ENCODE measurements at regions not wholly inside any gene's neighbourhood (a gene's known extent, or its start where the extent isn't known, plus 50 kb on each side); places are given as distances from the start of the nearest gene placed in this dataset.

DNA sequence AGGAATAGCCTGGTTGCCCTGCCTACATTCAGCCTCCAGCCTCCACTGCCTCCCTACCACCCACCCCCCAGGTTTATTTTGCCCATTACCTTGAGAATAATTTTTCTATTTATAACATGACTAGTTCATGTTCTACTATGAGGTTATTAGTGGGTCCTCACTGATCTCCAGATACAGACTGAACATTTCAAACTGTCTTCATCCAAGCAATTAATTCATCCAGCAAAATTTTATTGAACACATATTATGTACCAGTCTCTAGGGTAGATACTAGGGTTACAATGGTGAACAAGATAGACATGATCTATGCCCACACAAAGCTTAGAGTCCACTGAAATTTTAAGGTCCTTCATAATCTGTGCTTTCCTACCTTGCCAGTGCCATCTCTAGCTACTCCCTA lies 51.6 kb upstream of the FHIP2A start:
- TF ChIP-seq, protein P1, sequence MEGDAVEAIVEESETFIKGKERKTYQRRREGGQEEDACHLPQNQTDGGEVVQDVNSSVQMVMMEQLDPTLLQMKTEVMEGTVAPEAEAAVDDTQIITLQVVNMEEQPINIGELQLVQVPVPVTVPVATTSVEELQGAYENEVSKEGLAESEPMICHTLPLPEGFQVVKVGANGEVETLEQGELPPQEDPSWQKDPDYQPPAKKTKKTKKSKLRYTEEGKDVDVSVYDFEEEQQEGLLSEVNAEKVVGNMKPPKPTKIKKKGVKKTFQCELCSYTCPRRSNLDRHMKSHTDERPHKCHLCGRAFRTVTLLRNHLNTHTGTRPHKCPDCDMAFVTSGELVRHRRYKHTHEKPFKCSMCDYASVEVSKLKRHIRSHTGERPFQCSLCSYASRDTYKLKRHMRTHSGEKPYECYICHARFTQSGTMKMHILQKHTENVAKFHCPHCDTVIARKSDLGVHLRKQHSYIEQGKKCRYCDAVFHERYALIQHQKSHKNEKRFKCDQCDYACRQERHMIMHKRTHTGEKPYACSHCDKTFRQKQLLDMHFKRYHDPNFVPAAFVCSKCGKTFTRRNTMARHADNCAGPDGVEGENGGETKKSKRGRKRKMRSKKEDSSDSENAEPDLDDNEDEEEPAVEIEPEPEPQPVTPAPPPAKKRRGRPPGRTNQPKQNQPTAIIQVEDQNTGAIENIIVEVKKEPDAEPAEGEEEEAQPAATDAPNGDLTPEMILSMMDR (IDR thresholded peaks at IDR 0.05), result no peak
- TF ChIP-seq, protein P2, sequence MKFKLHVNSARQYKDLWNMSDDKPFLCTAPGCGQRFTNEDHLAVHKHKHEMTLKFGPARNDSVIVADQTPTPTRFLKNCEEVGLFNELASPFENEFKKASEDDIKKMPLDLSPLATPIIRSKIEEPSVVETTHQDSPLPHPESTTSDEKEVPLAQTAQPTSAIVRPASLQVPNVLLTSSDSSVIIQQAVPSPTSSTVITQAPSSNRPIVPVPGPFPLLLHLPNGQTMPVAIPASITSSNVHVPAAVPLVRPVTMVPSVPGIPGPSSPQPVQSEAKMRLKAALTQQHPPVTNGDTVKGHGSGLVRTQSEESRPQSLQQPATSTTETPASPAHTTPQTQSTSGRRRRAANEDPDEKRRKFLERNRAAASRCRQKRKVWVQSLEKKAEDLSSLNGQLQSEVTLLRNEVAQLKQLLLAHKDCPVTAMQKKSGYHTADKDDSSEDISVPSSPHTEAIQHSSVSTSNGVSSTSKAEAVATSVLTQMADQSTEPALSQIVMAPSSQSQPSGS (CRISPR knock-in tag; IDR thresholded peaks at IDR 0.05; ENCODE audit: borderline replicate concordance, low read depth), result no peak
- TF ChIP-seq RELA (CRISPR knock-in tag; IDR thresholded peaks at IDR 0.05; ENCODE audit: borderline replicate concordance) (no peak), SMAD3 (CRISPR knock-in tag; IDR thresholded peaks at IDR 0.05; ENCODE audit: borderline replicate concordance) (no peak), SMAD4 (CRISPR knock-in tag; IDR thresholded peaks at IDR 0.05) (no peak), FOXJ3 (CRISPR knock-in tag; IDR thresholded peaks at IDR 0.05; ENCODE audit: borderline replicate concordance) (no peak), ETV6 (CRISPR knock-in tag; IDR thresholded peaks at IDR 0.05) (no peak)
- TF ChIP-seq, protein P3, sequence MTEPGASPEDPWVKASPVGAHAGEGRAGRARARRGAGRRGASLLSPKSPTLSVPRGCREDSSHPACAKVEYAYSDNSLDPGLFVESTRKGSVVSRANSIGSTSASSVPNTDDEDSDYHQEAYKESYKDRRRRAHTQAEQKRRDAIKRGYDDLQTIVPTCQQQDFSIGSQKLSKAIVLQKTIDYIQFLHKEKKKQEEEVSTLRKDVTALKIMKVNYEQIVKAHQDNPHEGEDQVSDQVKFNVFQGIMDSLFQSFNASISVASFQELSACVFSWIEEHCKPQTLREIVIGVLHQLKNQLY (CRISPR knock-in tag; IDR thresholded peaks at IDR 0.05), result no peak
- TF ChIP-seq, protein P4, sequence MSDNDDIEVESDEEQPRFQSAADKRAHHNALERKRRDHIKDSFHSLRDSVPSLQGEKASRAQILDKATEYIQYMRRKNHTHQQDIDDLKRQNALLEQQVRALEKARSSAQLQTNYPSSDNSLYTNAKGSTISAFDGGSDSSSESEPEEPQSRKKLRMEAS (CRISPR knock-in tag; IDR thresholded peaks at IDR 0.05), result no peak
- TF ChIP-seq, protein P5, sequence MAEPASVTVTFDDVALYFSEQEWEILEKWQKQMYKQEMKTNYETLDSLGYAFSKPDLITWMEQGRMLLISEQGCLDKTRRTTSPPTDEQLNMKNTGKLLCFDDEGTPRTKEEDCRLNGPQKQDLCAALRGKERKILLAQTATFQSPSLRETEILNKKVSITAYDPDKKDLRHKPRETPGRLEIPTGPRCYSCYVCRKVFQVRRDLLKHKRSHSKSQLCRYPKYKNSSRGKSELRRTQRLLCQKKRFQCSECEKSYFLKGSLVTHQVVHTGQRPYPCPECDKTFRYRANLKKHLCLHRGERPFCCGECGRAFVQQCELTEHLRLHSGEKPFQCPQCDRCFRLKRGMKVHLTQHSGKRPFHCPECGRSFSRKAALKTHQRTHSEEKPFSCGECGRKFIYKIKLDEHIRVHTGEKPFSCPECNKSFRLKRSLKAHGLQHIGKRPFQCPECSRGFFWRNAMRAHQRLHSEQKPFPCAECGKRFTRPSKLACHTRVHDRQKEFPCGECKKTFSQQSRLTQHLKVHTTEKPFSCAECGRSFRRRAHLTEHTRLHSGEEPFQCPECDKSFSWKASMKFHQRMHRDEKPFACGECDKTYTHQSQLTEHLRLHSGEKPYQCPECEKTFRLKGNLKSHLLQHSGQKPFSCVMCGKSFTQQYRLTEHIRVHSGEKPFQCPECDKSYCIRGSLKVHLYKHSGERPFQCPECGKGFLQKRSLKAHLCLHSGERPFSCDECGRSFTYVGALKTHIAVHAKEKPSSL (CRISPR knock-in tag; conservative IDR thresholded peaks at IDR 0.05), result no peak
- TF ChIP-seq, protein P6, sequence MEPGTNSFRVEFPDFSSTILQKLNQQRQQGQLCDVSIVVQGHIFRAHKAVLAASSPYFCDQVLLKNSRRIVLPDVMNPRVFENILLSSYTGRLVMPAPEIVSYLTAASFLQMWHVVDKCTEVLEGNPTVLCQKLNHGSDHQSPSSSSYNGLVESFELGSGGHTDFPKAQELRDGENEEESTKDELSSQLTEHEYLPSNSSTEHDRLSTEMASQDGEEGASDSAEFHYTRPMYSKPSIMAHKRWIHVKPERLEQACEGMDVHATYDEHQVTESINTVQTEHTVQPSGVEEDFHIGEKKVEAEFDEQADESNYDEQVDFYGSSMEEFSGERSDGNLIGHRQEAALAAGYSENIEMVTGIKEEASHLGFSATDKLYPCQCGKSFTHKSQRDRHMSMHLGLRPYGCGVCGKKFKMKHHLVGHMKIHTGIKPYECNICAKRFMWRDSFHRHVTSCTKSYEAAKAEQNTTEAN (CRISPR knock-in tag; IDR thresholded peaks at IDR 0.05), result no peak
- TF ChIP-seq, protein P7, sequence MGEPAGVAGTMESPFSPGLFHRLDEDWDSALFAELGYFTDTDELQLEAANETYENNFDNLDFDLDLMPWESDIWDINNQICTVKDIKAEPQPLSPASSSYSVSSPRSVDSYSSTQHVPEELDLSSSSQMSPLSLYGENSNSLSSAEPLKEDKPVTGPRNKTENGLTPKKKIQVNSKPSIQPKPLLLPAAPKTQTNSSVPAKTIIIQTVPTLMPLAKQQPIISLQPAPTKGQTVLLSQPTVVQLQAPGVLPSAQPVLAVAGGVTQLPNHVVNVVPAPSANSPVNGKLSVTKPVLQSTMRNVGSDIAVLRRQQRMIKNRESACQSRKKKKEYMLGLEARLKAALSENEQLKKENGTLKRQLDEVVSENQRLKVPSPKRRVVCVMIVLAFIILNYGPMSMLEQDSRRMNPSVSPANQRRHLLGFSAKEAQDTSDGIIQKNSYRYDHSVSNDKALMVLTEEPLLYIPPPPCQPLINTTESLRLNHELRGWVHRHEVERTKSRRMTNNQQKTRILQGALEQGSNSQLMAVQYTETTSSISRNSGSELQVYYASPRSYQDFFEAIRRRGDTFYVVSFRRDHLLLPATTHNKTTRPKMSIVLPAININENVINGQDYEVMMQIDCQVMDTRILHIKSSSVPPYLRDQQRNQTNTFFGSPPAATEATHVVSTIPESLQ (CRISPR knock-in tag; IDR thresholded peaks at IDR 0.05), result no peak

Measured in WTC11 (cell line).